Astrocyte of the spinal cord (primary cell): ENCODE measurements at regions not wholly inside any gene's neighbourhood (a gene's known extent, or its start where the extent isn't known, plus 50 kb on each side); places are given as distances from the start of the nearest gene placed in this dataset.

ENCODE experiments used
- DNase-seq: peaks from one replicate; pipeline ENCODE4 v3.0.0; 2011; ENCODE audit warnings: low read depth, low spot score
- H3K4me3 ChIP-seq: 2 replicates; pipeline ENCODE4 v1.5.1; 2011; ENCODE audit warnings: low read depth, mild to moderate bottlenecking, low read length, moderate library complexity
- CTCF ChIP-seq: IDR thresholded peaks from 2 replicates; pipeline ENCODE4 v1.5.1; 2012; ENCODE audit warnings: low read depth, mild to moderate bottlenecking, low read length, inconsistent platforms
- in situ Hi-C: cut with HindIII; loops from 2 replicates; pipeline ENCODE4 v1.10.0; 2017; ENCODE audit warnings: low sequenced_read_pairs

- no peak for DNase-seq
- no peak for TF ChIP-seq CTCF
- in situ Hi-C loops = no loop called here
- H3K4me3 ChIP-seq = no peak overlapping the region
Measured at GRCh38 chr13:34139660-34140227, 321.8 kb downstream of the RFC3 start.

GRCh38 chr13:34143637-34144036 lies 325.7 kb downstream of the RFC3 start:
- no peak for TF ChIP-seq CTCF
- in situ Hi-C loops = no loop called here
- no peak for DNase-seq
- H3K4me3 ChIP-seq = no peak overlapping the region

GRCh38 chr13:34144142-34144541 lies 326.2 kb downstream of the RFC3 start:
- no peak overlapping the region for H3K4me3 ChIP-seq
- no peak for TF ChIP-seq CTCF
- no peak for DNase-seq
- in situ Hi-C loops = no loop called here

GRCh38 chr13:34145061-34145460 lies 327.1 kb downstream of the RFC3 start:
- H3K4me3 ChIP-seq = no peak overlapping the region
- in situ Hi-C loops = no loop called here
- no peak for TF ChIP-seq CTCF
- no peak for DNase-seq

GRCh38 chr13:34148359-34148758 lies 330.4 kb downstream of the RFC3 start:
- no peak for DNase-seq
- H3K4me3 ChIP-seq = no peak overlapping the region
- no peak for TF ChIP-seq CTCF
- in situ Hi-C loops = no loop called here

GRCh38 chr13:34151885-34152284 lies 333.9 kb downstream of the RFC3 start:
- TF ChIP-seq CTCF = no peak
- DNase-seq = no peak
- H3K4me3 ChIP-seq = no peak overlapping the region
- in situ Hi-C loops = no loop called here

- in situ Hi-C loops = no loop called here
- no peak for TF ChIP-seq CTCF
- no peak for DNase-seq
- no peak overlapping the region for H3K4me3 ChIP-seq
Measured at GRCh38 chr13:34152409-34152808, 334.5 kb downstream of the RFC3 start.
